ENCODE measurements at regions not wholly inside any gene's neighbourhood (a gene's known extent, or its start where the extent isn't known, plus 50 kb on each side); places are given as distances from the start of the nearest gene placed in this dataset.

GRCh38 chr11:64459609-64460008, 96.1 kb upstream of the SLC22A11 start:
- DNase-seq (ENCODE audit: extremely low read depth, insufficient read length), result no peak
- H3K36me3 ChIP-seq (ENCODE audit: control insufficient read depth, insufficient read depth, low read length), result no peaks in the 10 kb centered on the region
- no peaks in the 10 kb centered on the region for H3K27me3 ChIP-seq (replicated peaks; ENCODE audit: control insufficient read depth, insufficient read depth, low read length)
- H3K4me3 ChIP-seq (replicated peaks; ENCODE audit: low read depth, low read length), result no peak overlapping the region
- TF ChIP-seq CTCF (IDR thresholded peaks at IDR 0.05; ENCODE audit: insufficient read depth, low read length, poor library complexity, severe bottlenecking), result no peak

- Histone ChIP-seq H3K36me3 (ENCODE audit: control insufficient read depth, insufficient read depth, low read length) (no peaks in the 10 kb centered on the region), H3K4me3 (replicated peaks; ENCODE audit: low read depth, low read length) (no peak overlapping the region), H3K27me3 (replicated peaks; ENCODE audit: control insufficient read depth, insufficient read depth, low read length) (0 out of 2 replicates have a peak, but pooled peaks cover 1% of the 10 kb centered on the region)
- no peak for DNase-seq (ENCODE audit: extremely low read depth, insufficient read length)
- no peak for TF ChIP-seq CTCF (IDR thresholded peaks at IDR 0.05; ENCODE audit: insufficient read depth, low read length, poor library complexity, severe bottlenecking)
Observed at GRCh38 chr11:64461081-64461480, 94.7 kb upstream of the SLC22A11 start.

GRCh38 chr11:64466115-64466718, 89.5 kb upstream of the SLC22A11 start:
- H3K27me3 ChIP-seq (replicated peaks; ENCODE audit: control insufficient read depth, insufficient read depth, low read length), result 0 out of 2 replicates have a peak, but pooled peaks cover 1% of the 10 kb centered on the region
- DNase-seq (ENCODE audit: extremely low read depth, insufficient read length), result no peak
- no peak for TF ChIP-seq CTCF (IDR thresholded peaks at IDR 0.05; ENCODE audit: insufficient read depth, low read length, poor library complexity, severe bottlenecking)
- H3K4me3 ChIP-seq (replicated peaks; ENCODE audit: low read depth, low read length), result no peak overlapping the region
- H3K36me3 ChIP-seq (ENCODE audit: control insufficient read depth, insufficient read depth, low read length), result no peaks in the 10 kb centered on the region

GRCh38 chr11:64469288-64469687, 86.5 kb upstream of the SLC22A11 start:
- H3K27me3 ChIP-seq (replicated peaks; ENCODE audit: control insufficient read depth, insufficient read depth, low read length), result 0 out of 2 replicates have a peak, but pooled peaks cover 1% of the 10 kb centered on the region
- DNase-seq (ENCODE audit: extremely low read depth, insufficient read length), result no peak
- TF ChIP-seq CTCF (IDR thresholded peaks at IDR 0.05; ENCODE audit: insufficient read depth, low read length, poor library complexity, severe bottlenecking), result no peak
- H3K36me3 ChIP-seq (ENCODE audit: control insufficient read depth, insufficient read depth, low read length), result no peaks in the 10 kb centered on the region
- H3K4me3 ChIP-seq (replicated peaks; ENCODE audit: low read depth, low read length), result no peak overlapping the region

- DNase-seq (ENCODE audit: extremely low read depth, insufficient read length), result no peak
- Histone ChIP-seq H3K36me3 (ENCODE audit: control insufficient read depth, insufficient read depth, low read length) (no peaks in the 10 kb centered on the region), H3K27me3 (replicated peaks; ENCODE audit: control insufficient read depth, insufficient read depth, low read length) (no peaks in the 10 kb centered on the region; the same call in 1 of the 2 replicates), H3K4me3 (replicated peaks; ENCODE audit: low read depth, low read length) (no peak overlapping the region)
- no peak for TF ChIP-seq CTCF (IDR thresholded peaks at IDR 0.05; ENCODE audit: insufficient read depth, low read length, poor library complexity, severe bottlenecking)
Observed at GRCh38 chr11:64472593-64473455, 82.9 kb upstream of the SLC22A11 start.

All from GM06990 (cell line).